ENCODE measurements at regions not wholly inside any gene's neighbourhood (a gene's known extent, or its start where the extent isn't known, plus 50 kb on each side); places are given as distances from the start of the nearest gene placed in this dataset.

DNA sequence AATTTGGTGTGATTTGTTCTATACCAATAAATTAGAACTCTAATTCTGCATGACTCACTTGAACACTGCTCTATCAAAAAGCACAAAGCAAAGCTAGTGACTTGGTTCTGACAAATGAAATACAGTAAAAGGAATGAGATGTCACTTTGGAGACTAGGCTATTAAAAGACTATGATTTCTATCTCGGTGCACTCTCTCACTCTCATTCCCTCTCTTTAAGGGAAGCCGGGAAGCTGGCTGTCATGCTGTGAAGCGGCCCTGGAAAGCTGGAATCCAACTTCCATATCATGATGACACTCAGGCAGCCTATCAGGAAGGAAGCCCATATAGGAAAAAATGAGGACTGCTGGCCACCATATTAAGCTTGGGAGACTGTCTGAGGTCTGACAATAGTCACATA, 590.1 kb upstream of the CBLB start:
- no peak for TF ChIP-seq POLR2AphosphoS5 (IDR thresholded peaks at IDR 0.05; ENCODE audit: low read depth, low read length)
- no peak for TF ChIP-seq TAF1 (IDR thresholded peaks at IDR 0.05; ENCODE audit: low read depth, low read length)
- no peak for TF ChIP-seq POLR2A (IDR thresholded peaks at IDR 0.05; ENCODE audit: low read depth, low read length)
- no peak for TF ChIP-seq POU2F2 (IDR thresholded peaks at IDR 0.05; ENCODE audit: low read depth, low read length)

Data from GM12891 (cell line).